Heart left ventricle (tissue), 16 donors: ENCODE measurements at regions not wholly inside any gene's neighbourhood (a gene's known extent, or its start where the extent isn't known, plus 50 kb on each side); places are given as distances from the start of the nearest gene placed in this dataset.
A peak's percentile ranks its signal among the peaks of the same experiment; 100 is the strongest.

Experiments
- ATAC-seq, 4 donors: fragments of 200-7000 bp; cut with Tn5 transposase; one replicate each; pipeline ENCODE4 v1.9.1; 2020 to 2022; ENCODE audit warnings: moderate library complexity in 4 of 4, mild to moderate bottlenecking in 3 of 4, moderate number of reproducible peaks in 1 of 4
- DNase-seq, 5 donors: peaks; one replicate each; pipeline ENCODE4 v3.0.0-alpha.2; 2020
- H3K27ac ChIP-seq, 12 donors: fragments of 200-600 bp; sonication (generic) in 4 of 12; one replicate each; pipeline versions ENCODE4 v1.5.0 to v1.8.0; 2016 to 2022; ENCODE audit warnings: mild to moderate bottlenecking in 2 of 12
- H3K27me3 ChIP-seq, 9 donors: fragments of 200-600 bp; sonication (generic) in 2 of 9; one replicate each; pipeline versions ENCODE4 v1.5.1 to v1.8.0; 2016 to 2022; ENCODE audit warnings: mild to moderate bottlenecking in 3 of 9
- H3K36me3 ChIP-seq, 9 donors: fragments of 200-600 bp; sonication (generic) in 2 of 9; one replicate each; pipeline versions ENCODE4 v1.5.0 to v1.8.0; 2018 to 2022; ENCODE audit warnings: mild to moderate bottlenecking in 2 of 9
- H3K4me1 ChIP-seq, 12 donors: fragments of 200-600 bp; sonication (generic) in 4 of 12; one replicate each; pipeline versions ENCODE4 v1.5.0 to v1.8.0; 2016 to 2022; ENCODE audit warnings: mild to moderate bottlenecking in 3 of 12
- H3K4me3 ChIP-seq, 12 donors: fragments of 200-600 bp; sonication (generic) in 4 of 12; one replicate each; pipeline versions ENCODE4 v1.5.0 to v1.8.0; 2017 to 2022; ENCODE audit warnings: mild to moderate bottlenecking in 9 of 12, moderate library complexity in 4 of 12
- H3K9me3 ChIP-seq, 12 donors: fragments of 200-600 bp; sonication (generic) in 4 of 12; one replicate each; pipeline versions ENCODE4 v1.5.0 to v1.8.0; 2016 to 2022; ENCODE audit warnings: mild to moderate bottlenecking in 1 of 12
- CTCF ChIP-seq, 12 donors: fragments of 200-600 bp; sonication (generic) in 4 of 12; IDR thresholded peaks; one replicate each; pipeline versions ENCODE4 v1.5.0 to v1.8.0; 2018 to 2022; ENCODE audit warnings: antibody characterized with exemption in 12 of 12, mild to moderate bottlenecking in 5 of 12
- POLR2A ChIP-seq, 2 donors: fragments of 450-650 bp; IDR thresholded peaks; one replicate each; pipeline ENCODE4 v1.6.1; 2017; ENCODE audit warnings: antibody characterized with exemption in 2 of 2, mild to moderate bottlenecking in 2 of 2, moderate library complexity in 2 of 2
- WGBS, 4 donors: extraction: QIAGEN DNeasy Blood & Tissue Kit in 2 of 4; methylation state at CpG; one replicate each; pipeline versions ENCODE4 v1.1.5 to v1.1.7; 2013 to 2018; 5-methylcytosine and 5-hydroxymethylcytosine counted together
- intact Hi-C, 10 donors: fragments of 100-400 bp; cut with DNase I; formaldehyde crosslinking; loops; one replicate each; pipeline versions ENCODE4 v1.11.1 to v1.14.2; 2022
- donor health status: ischemic (EF 13 %, LVEDD 7.1; RV severe dilation, severe dysfunction).
- donor health status: healthy with polysubstance abuse.
- donor health status: DM: no; HTN: yes; CAD: no.
- donor health status: DM: no; HTN: no; CAD: no.
- donor health status: ischemic (EF 25% LVEDD 6.9; RV normal size, moderate dysfunction).
- donor health status: ischemic (EF 25% LVEDD 5.7; RV mildly dilated, moderate dysfunction).
- donor health status: healthy.
- donor health status: DM: yes; HTN: yes; CAD: no.
- donor health status: ischemic (EF 35%, LVEDD 5.7; RV mildly dilated, moderate dysfunction).
- donor health status: nonischemic (EF 11% LVEDD 7.7; RV severe dilation, severe dysfunction).
- donor health status: DM: yes; HTN: yes; CAD: no.
- donor health status: PGD.
- donor health status: ischemic (EF 29% LVEDD 5.4; RV normal size, mild dysfunction).
- donor health status: nonischemic (EF 23%, LVEDD 6.1; RV moderate dilation, normal function).

DNA sequence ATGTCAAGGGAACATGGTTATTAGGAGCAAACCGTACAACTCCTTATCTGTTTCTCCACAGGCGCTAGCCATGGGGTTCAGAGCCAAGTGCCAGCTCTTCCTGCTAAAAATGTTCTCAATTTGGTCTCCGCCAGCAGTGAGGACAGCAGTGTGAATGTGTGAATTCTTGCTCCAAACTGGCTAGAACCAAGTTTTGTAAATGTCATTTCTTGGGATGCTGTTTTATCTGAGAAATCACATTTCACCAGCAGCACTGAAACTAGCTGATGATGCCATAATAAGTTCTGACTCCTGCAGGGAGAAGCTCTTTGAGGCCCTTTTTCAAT lies 140.6 kb upstream of the LGALSL start:
- no peaks in the 10 kb centered on the region for H3K36me3 ChIP-seq
- WGBS, 4 donors: 34 to 61% (median 46%) methylated on average over 3 of the region's 3 CpGs
- H3K4me1 ChIP-seq: peaks cover 0 to 26% (median 15%) of the 10 kb centered on the region in 12 donors
- intact Hi-C loops: loop anchor here (2.0 to 10.0 kb wide), 9 partner anchors 86 to 266 kb away; partner anchors contain the start of gene PELI1 (in 3 of the 10)
- DNase-seq (no peak), ATAC-seq (peak in 1 of 4 donors; percentile 53)
- peak overlapping the region in 3 of 12 donors; percentile 3 to 67 (median 53) for H3K27ac ChIP-seq
- TF ChIP-seq POLR2A (IDR thresholded peaks at IDR 0.05) (no peak), CTCF (IDR thresholded peaks at IDR 0.05) (no peak)
- peak overlapping the region in 1 of 12 donors; percentile 32 for H3K4me3 ChIP-seq
- H3K9me3 ChIP-seq: no peaks in the 10 kb centered on the region
- H3K27me3 ChIP-seq: no peaks in the 10 kb centered on the region

DNA sequence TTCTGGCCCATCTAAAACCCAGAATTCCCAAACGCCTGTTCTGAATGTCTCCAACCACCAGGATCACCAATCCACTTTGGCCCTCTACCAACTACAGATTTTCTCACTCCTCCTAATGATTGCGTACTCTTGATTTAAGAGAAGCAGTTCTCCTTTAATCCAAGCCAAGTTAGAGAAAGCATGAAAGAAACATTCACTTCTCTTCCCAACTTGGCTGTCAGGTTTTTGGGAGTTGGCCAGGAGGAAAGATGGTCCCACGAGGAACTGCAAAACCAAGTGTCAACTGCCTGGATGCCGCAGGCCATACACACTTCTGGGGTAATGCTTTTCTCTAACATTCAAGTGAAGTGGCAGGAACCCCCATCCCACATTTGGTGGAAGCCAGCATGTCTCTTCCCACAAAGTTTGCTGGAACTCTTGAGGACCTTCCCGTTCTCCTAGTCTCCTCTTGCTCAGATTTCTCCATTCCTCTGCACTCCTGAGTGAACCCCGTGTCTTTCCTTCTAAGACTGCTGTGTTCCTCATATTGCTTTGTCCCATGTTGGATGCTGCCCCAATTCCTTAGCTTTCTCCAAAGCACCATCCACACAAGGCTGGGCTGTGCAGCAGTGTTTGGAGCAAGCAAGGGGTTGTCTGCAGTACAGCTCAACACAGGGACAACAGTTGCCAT lies 138.5 kb upstream of the LGALSL start:
- 78 to 84% (median 81%) methylated on average over 6 of the region's 6 CpGs for WGBS, 4 donors
- Histone ChIP-seq H3K27me3 (no peaks in the 10 kb centered on the region), H3K9me3 (no peaks in the 10 kb centered on the region), H3K4me3 (no peak overlapping the region), H3K36me3 (no peaks in the 10 kb centered on the region), H3K27ac (no peak overlapping the region), H3K4me1 (peaks cover 0 to 26% (median 15%) of the 10 kb centered on the region in 12 donors)
- intact Hi-C loops: loop anchor here in 1 of 10 donors (10.0 kb wide), 1 partner anchor 171 kb away; the partner anchor contains the start of gene PELI1
- no peak for ATAC-seq
- TF ChIP-seq CTCF (IDR thresholded peaks at IDR 0.05) (no peak), POLR2A (IDR thresholded peaks at IDR 0.05) (no peak)
- DNase-seq: no peak

DNA sequence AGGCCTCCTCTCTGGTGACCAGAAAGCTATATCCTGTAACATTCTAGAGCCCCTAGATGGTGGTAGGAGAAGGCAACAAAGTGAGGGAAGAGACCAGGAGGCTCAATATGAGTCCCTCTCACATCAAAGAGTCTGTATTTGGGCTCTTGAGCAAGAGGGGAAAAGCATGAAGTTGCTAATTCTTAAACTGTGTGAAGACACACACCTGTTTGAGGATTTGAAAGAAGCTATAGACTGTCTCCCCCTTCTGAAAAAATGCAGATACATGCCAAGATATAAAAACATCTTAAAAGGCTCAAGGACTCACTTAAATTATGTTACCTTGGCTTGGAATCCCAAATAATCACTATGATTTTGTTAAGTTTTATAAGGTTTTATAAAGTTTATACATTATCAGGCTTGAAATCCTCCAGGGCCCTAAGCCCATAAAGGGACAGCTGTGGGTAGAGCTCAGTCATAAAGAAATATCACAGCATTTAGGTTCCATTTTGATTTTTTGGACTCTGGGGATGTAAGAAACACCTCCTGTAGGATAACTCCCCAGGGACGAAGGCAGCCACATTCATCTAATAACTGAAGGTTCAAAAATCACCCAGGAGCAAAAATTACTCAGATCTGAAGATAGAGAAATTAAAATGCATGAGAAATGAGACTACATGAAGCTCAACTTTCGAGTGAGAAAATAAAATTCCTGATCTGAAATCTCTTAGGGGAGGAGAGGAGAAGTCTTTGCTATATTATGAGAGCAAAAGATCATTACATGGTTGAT lies 136.1 kb upstream of the LGALSL start:
- Histone ChIP-seq H3K36me3 (no peaks in the 10 kb centered on the region), H3K4me3 (no peak overlapping the region), H3K27ac (no peak overlapping the region), H3K4me1 (peaks cover 0 to 10% (median 4%) of the 10 kb centered on the region in 12 donors), H3K27me3 (no peaks in the 10 kb centered on the region), H3K9me3 (peaks cover 0 to 6% (median 0%) of the 10 kb centered on the region in 12 donors)
- ATAC-seq (no peak), DNase-seq (no peak)
- WGBS, 4 donors: 92 to 93% (median 93%) methylated on average over 2 of the region's 2 CpGs
- TF ChIP-seq POLR2A (IDR thresholded peaks at IDR 0.05) (no peak), CTCF (IDR thresholded peaks at IDR 0.05) (no peak)
- intact Hi-C loops: loop anchor here in 1 of 10 donors (10.0 kb wide), 1 partner anchor 173 kb away; the partner anchor contains the start of gene PELI1

GRCh38 chr2:64318476-64318748 lies 135.6 kb upstream of the LGALSL start:
- 59 to 84% (median 71%) methylated on average over 1 of the region's 1 CpG for WGBS, 4 donors
- Histone ChIP-seq H3K4me3 (no peak overlapping the region), H3K4me1 (peaks cover 0 to 5% (median under 1%) of the 10 kb centered on the region in 12 donors), H3K9me3 (peaks cover 0 to 6% (median 0%) of the 10 kb centered on the region in 12 donors), H3K27ac (no peak overlapping the region), H3K27me3 (no peaks in the 10 kb centered on the region), H3K36me3 (no peaks in the 10 kb centered on the region)
- no peak for TF ChIP-seq POLR2A (IDR thresholded peaks at IDR 0.05)
- no peak for TF ChIP-seq CTCF (IDR thresholded peaks at IDR 0.05)
- DNase-seq (no peak), ATAC-seq (no peak)
- intact Hi-C loops: loop anchor here in 1 of 10 donors (10.0 kb wide), 1 partner anchor 174 kb away; the partner anchor contains the start of gene PELI1
